Erythroblast (primary cell): ENCODE measurements at regions not wholly inside any gene's neighbourhood (a gene's known extent, or its start where the extent isn't known, plus 50 kb on each side); places are given as distances from the start of the nearest gene placed in this dataset.
"Not testable (repeated sequence)": the region's sequence is repeated elsewhere in the genome, so short reads cannot be mapped to it uniquely, and the experiment has no call there.

Experiments used
- GATA1 ChIP-seq: IDR thresholded peaks from 2 replicates; pipeline ENCODE4 v1.6.1; 2011; ENCODE audit warnings: low read depth, mild to moderate bottlenecking, control low read depth, low read length, moderate library complexity
- POLR2A ChIP-seq: IDR thresholded peaks from 2 replicates; pipeline ENCODE4 v1.6.1; 2011; ENCODE audit warnings: mild to moderate bottlenecking, low read length

- TF ChIP-seq POLR2A, GATA1: not testable (repeated sequence)
Observed at GRCh38 chr6:154624727-154625126, 108.5 kb upstream of the SCAF8 start.
